H9 (cell line): ENCODE measurements at regions not wholly inside any gene's neighbourhood (a gene's known extent, or its start where the extent isn't known, plus 50 kb on each side); places are given as distances from the start of the nearest gene placed in this dataset.

Source experiments
- DNase-seq: peaks from one replicate; pipeline ENCODE4 v3.0.0-alpha.2; 2017
- H2AFZ ChIP-seq: one replicate; pipeline ENCODE4 v1.6.1; 2013; ENCODE audit warnings: mild to moderate bottlenecking, low read length, control low read depth, moderate library complexity
- H2AK5ac ChIP-seq: 2 replicates; pipeline ENCODE4 v1.6.1; 2013; ENCODE audit warnings: low read length, control low read depth, mixed read lengths; ENCODE audit not compliant: insufficient read length
- H2BK120ac ChIP-seq: one replicate; pipeline ENCODE4 v1.6.1; 2013; ENCODE audit warnings: low read depth, mild to moderate bottlenecking, low read length, control low read depth, inconsistent platforms; ENCODE audit not compliant: poor library complexity, severe bottlenecking
- H2BK12ac ChIP-seq: 2 replicates; pipeline ENCODE4 v1.6.1; 2013; ENCODE audit warnings: low read length, control low read depth, mixed read lengths, low read depth; ENCODE audit not compliant: insufficient read length
- H2BK15ac ChIP-seq: 2 replicates; pipeline ENCODE4 v1.6.1; 2013; ENCODE audit warnings: low read depth, low read length, control low read depth
- H2BK20ac ChIP-seq: one replicate; pipeline ENCODE4 v1.6.1; 2013; ENCODE audit warnings: low read depth, mild to moderate bottlenecking, low read length, control low read depth, inconsistent platforms; ENCODE audit not compliant: poor library complexity, severe bottlenecking
- H2BK5ac ChIP-seq: 2 replicates; pipeline ENCODE4 v1.6.1; 2013; ENCODE audit warnings: low read length, control low read depth, mixed read lengths; ENCODE audit not compliant: insufficient read length
- H3K14ac ChIP-seq: 2 replicates; pipeline ENCODE4 v1.6.1; 2013; ENCODE audit warnings: low read length, control low read depth; ENCODE audit not compliant: insufficient read depth
- H3K18ac ChIP-seq: 2 replicates; pipeline ENCODE4 v1.6.1; 2013; ENCODE audit warnings: low read depth, mild to moderate bottlenecking, mixed read lengths, low read length, control low read depth; ENCODE audit not compliant: insufficient read length
- H3K23ac ChIP-seq: 2 replicates; pipeline ENCODE4 v1.6.1; 2013; ENCODE audit warnings: low read length, control low read depth, mixed read lengths, low read depth; ENCODE audit not compliant: insufficient read length
- H3K23me2 ChIP-seq: 2 replicates; pipeline ENCODE4 v1.6.1; 2013; ENCODE audit warnings: low read depth, mild to moderate bottlenecking, mixed read lengths, low read length, control low read depth; ENCODE audit not compliant: insufficient read length, poor library complexity, severe bottlenecking
- H3K27ac ChIP-seq: 2 replicates; pipeline ENCODE4 v1.5.1; 2013; ENCODE audit warnings: low read length, control low read depth, mixed read lengths, low read depth; ENCODE audit not compliant: insufficient read length
- H3K27me3 ChIP-seq: 2 replicates; pipeline ENCODE4 v1.6.1; 2013; ENCODE audit warnings: low read length, control low read depth, inconsistent platforms; ENCODE audit not compliant: insufficient read depth
- H3K4ac ChIP-seq: 2 replicates; pipeline ENCODE4 v1.6.1; 2013; ENCODE audit warnings: low read depth, mild to moderate bottlenecking, control low read depth, inconsistent platforms, low read length, moderate library complexity
- H3K4me1 ChIP-seq: 2 replicates; pipeline ENCODE4 v1.6.1; 2013; ENCODE audit warnings: low read length, control low read depth, inconsistent platforms; ENCODE audit not compliant: insufficient read depth
- H3K4me2 ChIP-seq: 2 replicates; pipeline ENCODE4 v1.6.1; 2013; ENCODE audit warnings: low read length, control low read depth, mixed read lengths; ENCODE audit not compliant: insufficient read length, insufficient read depth
- H3K56ac ChIP-seq: 2 replicates; pipeline ENCODE4 v1.6.1; 2013; ENCODE audit warnings: low read depth, mild to moderate bottlenecking, mixed read lengths, low read length, control low read depth; ENCODE audit not compliant: insufficient read length
- H3K79me1 ChIP-seq: 2 replicates; pipeline ENCODE4 v1.6.1; 2013; ENCODE audit warnings: low read depth, mild to moderate bottlenecking, moderate library complexity, low read length, control low read depth, inconsistent platforms; ENCODE audit not compliant: insufficient read depth, poor library complexity, severe bottlenecking
- H3K79me2 ChIP-seq: 2 replicates; pipeline ENCODE4 v1.6.1; 2013; ENCODE audit warnings: low read length, control low read depth, inconsistent platforms; ENCODE audit not compliant: insufficient read depth
- H3K9ac ChIP-seq: 2 replicates; pipeline ENCODE4 v1.6.1; 2013; ENCODE audit warnings: low read length, control low read depth, mixed read lengths; ENCODE audit not compliant: insufficient read length; ENCODE audit errors: extremely low read depth
- H3K9me3 ChIP-seq: one replicate; pipeline ENCODE4 v1.6.1; 2013; ENCODE audit warnings: low read depth, low read length, inconsistent platforms; ENCODE audit not compliant: control insufficient read depth
- H3T11ph ChIP-seq: one replicate; pipeline ENCODE4 v1.6.1; 2013; ENCODE audit warnings: mild to moderate bottlenecking, low read length, control low read depth, inconsistent platforms
- H4K20me1 ChIP-seq: one replicate; pipeline ENCODE4 v1.6.1; 2013; ENCODE audit not compliant: control insufficient read depth, insufficient read length, insufficient read depth
- H4K5ac ChIP-seq: 2 replicates; pipeline ENCODE4 v1.6.1; 2013; ENCODE audit warnings: low read depth, mild to moderate bottlenecking, mixed read lengths, low read length, control low read depth; ENCODE audit not compliant: insufficient read length
- H4K8ac ChIP-seq: replicated peaks from 2 replicates; pipeline ENCODE4 v1.6.1; 2013; ENCODE audit warnings: low read length, control low read depth, mixed read lengths, low read depth; ENCODE audit not compliant: insufficient read length
- H4K91ac ChIP-seq: 2 replicates; pipeline ENCODE4 v1.6.1; 2013; ENCODE audit warnings: low read depth, mild to moderate bottlenecking, moderate library complexity, mixed read lengths, low read length, control low read depth; ENCODE audit not compliant: insufficient read length
- H3K27ac Mint-ChIP-seq, 3 experiments: 2 replicates in 2 of 3; 3 replicates in 1 of 3; pipeline ENCODE4 v1.8.0; 2020 to 2021; ENCODE audit warnings: mixed read lengths in 3 of 3, mild to moderate bottlenecking in 1 of 3, moderate library complexity in 1 of 3
- H3K27me3 Mint-ChIP-seq: 2 replicates; pipeline ENCODE4 v1.8.0; 2021; ENCODE audit warnings: low read depth, mild to moderate bottlenecking, moderate library complexity, mixed read lengths
- H3K36me3 Mint-ChIP-seq, 3 experiments: 2 replicates in 2 of 3; 3 replicates in 1 of 3; pipeline ENCODE4 v1.8.0; 2020 to 2021; ENCODE audit warnings: low read depth in 3 of 3, mixed read lengths in 3 of 3; ENCODE audit not compliant: insufficient read depth in 1 of 3
- H3K4me1 Mint-ChIP-seq, 2 experiments: 2 replicates each; pipeline ENCODE4 v1.8.0; 2020; ENCODE audit warnings: mixed read lengths in 2 of 2
- H3K4me3 Mint-ChIP-seq, 2 experiments: 2 replicates in 1 of 2; 3 replicates in 1 of 2; pipeline ENCODE4 v1.8.0; 2020 to 2021; ENCODE audit warnings: mild to moderate bottlenecking in 2 of 2, mixed read lengths in 2 of 2, moderate library complexity in 1 of 2
- H3K9me3 Mint-ChIP-seq, 2 experiments: 2 replicates in 1 of 2; 3 replicates in 1 of 2; pipeline ENCODE4 v1.8.0; 2020; ENCODE audit warnings: mild to moderate bottlenecking in 2 of 2, mixed read lengths in 2 of 2, moderate library complexity in 1 of 2
- CTCF ChIP-seq: fragments of 200-600 bp; sonication (generic); conservative IDR thresholded peaks from 3 replicates; pipeline ENCODE4 v1.8.0; 2021; ENCODE audit warnings: antibody characterized with exemption, mild to moderate bottlenecking
- WGBS: extraction: QIAGEN DNeasy Blood & Tissue Kit; methylation state at CpG from one replicate; pipeline ENCODE4 v1.1.7; 2013; ENCODE audit warnings: missing lambda C conversion rate, low lambda C conversion rate, mixed read lengths; ENCODE audit not compliant: insufficient read length; ENCODE audit errors: extremely low coverage; 5-methylcytosine and 5-hydroxymethylcytosine counted together

- Histone ChIP-seq H3K23ac (no peak overlapping the region), H3K27me3 (no peaks in the 10 kb centered on the region), H4K91ac (no peak overlapping the region), H3K23me2 (no peaks in the 10 kb centered on the region), H3K79me2 (no peaks in the 10 kb centered on the region), H3K79me1 (no peaks in the 10 kb centered on the region), H2BK15ac (no peak overlapping the region), H2BK12ac (no peak overlapping the region), H3K18ac (no peak overlapping the region), H2BK5ac (no peak overlapping the region), H4K8ac (no peak overlapping the region), H3K9ac (no peak overlapping the region), H3K14ac (no peak overlapping the region), H3K4ac (no peak overlapping the region), H3K9me3 (no peaks in the 10 kb centered on the region), H4K20me1 (no peaks in the 10 kb centered on the region), H3T11ph (no peak overlapping the region), H3K56ac (no peak overlapping the region), H3K27ac (no peak overlapping the region), H3K4me1 (peaks cover 3% of the 10 kb centered on the region; the same call in 1 of the 2 replicates), H3K4me2 (no peak overlapping the region), H2BK20ac (no peak overlapping the region), H2AK5ac (no peak overlapping the region), H4K5ac (no peak overlapping the region), H2AFZ (no peak overlapping the region), H2BK120ac (no peak overlapping the region)
- H3K27me3 Mint-ChIP-seq, result no peaks in the 10 kb centered on the region
- no peak for DNase-seq
- no peak overlapping the region for H3K4me3 Mint-ChIP-seq
- H3K4me1 Mint-ChIP-seq, result peaks cover 0 to 2% of the 10 kb centered on the region in 2 experiments; a peak in 1 of 4 replicates
- no peak for TF ChIP-seq CTCF
- no peak overlapping the region for H3K27ac Mint-ChIP-seq
- no CpG with 5 or more reads among the region's 6 CpGs for WGBS
- no peaks in the 10 kb centered on the region for H3K9me3 Mint-ChIP-seq
- H3K36me3 Mint-ChIP-seq, result no peaks in the 10 kb centered on the region
Observed at GRCh38 chr11:41985799-41986198, 526.3 kb upstream of the LRRC4C start.
